ENCODE measurements at regions not wholly inside any gene's neighbourhood (a gene's known extent, or its start where the extent isn't known, plus 50 kb on each side); places are given as distances from the start of the nearest gene placed in this dataset.
"Not testable (repeated sequence)": the region's sequence is repeated elsewhere in the genome, so short reads cannot be mapped to it uniquely, and the experiment has no call there.

- no peak for FAIRE-seq
Observed at GRCh38 chr2:234272069-234272850, 221.8 kb downstream of the SPP2 start.

GRCh38 chr2:234271338-234271737 lies 220.8 kb downstream of the SPP2 start:
- FAIRE-seq: no peak

GRCh38 chr2:234269769-234270204 lies 219.3 kb downstream of the SPP2 start:
- no peak for FAIRE-seq

GRCh38 chr2:234267534-234267933 lies 217.0 kb downstream of the SPP2 start:
- FAIRE-seq: no peak

- FAIRE-seq: no peak
Observed at GRCh38 chr2:234266952-234267351, 216.4 kb downstream of the SPP2 start.

- no peak for FAIRE-seq
Observed at GRCh38 chr2:234265206-234265605, 214.7 kb downstream of the SPP2 start.

GRCh38 chr2:234261736-234262135 lies 211.2 kb downstream of the SPP2 start:
- no peak for FAIRE-seq

- no peak for FAIRE-seq
Observed at GRCh38 chr2:234259440-234259839, 208.9 kb downstream of the SPP2 start.

GRCh38 chr2:234258562-234259141 lies 208.2 kb downstream of the SPP2 start:
- no peak for FAIRE-seq

GRCh38 chr2:234257859-234258561 lies 207.5 kb downstream of the SPP2 start:
- FAIRE-seq: no peak

- FAIRE-seq: no peak
Observed at GRCh38 chr2:234256516-234256915, 206.0 kb downstream of the SPP2 start.

- peak; percentile 65 for FAIRE-seq
Observed at GRCh38 chr2:234254783-234255521, 204.4 kb downstream of the SPP2 start.

GRCh38 chr2:234252772-234253171 lies 202.3 kb downstream of the SPP2 start:
- FAIRE-seq: no peak

- no peak for FAIRE-seq
Observed at GRCh38 chr2:234251326-234252271, 201.1 kb downstream of the SPP2 start.

GRCh38 chr2:234250926-234251325 lies 200.4 kb downstream of the SPP2 start:
- no peak for FAIRE-seq

GRCh38 chr2:234249873-234250272 lies 199.4 kb downstream of the SPP2 start:
- no peak for FAIRE-seq

- no peak for FAIRE-seq
Observed at GRCh38 chr2:234249034-234249735, 198.7 kb downstream of the SPP2 start.

- FAIRE-seq: not testable (repeated sequence)
Observed at GRCh38 chr2:234248213-234248710, 197.8 kb downstream of the SPP2 start.

GRCh38 chr2:234247453-234248180 lies 197.1 kb downstream of the SPP2 start:
- FAIRE-seq: no peak

- no peak for FAIRE-seq
Observed at GRCh38 chr2:234245945-234246344, 195.4 kb downstream of the SPP2 start.

All from islet of Langerhans (tissue), 1 donor.